Trophoblast cell (in vitro differentiated cells and primary cell): ENCODE measurements at regions not wholly inside any gene's neighbourhood (a gene's known extent, or its start where the extent isn't known, plus 50 kb on each side); places are given as distances from the start of the nearest gene placed in this dataset.

Experiments used
- DNase-seq, 2 donors: peaks; one replicate each; pipeline ENCODE4 v3.0.0-alpha.2; 2016
- H2AFZ ChIP-seq: 2 replicates; pipeline ENCODE4 v1.6.1; 2013; ENCODE audit warnings: low read length, moderate library complexity, mild to moderate bottlenecking; ENCODE audit not compliant: insufficient read depth, poor library complexity
- H2AK5ac ChIP-seq: 2 replicates; pipeline ENCODE4 v1.6.1; 2013; ENCODE audit warnings: mild to moderate bottlenecking, low read length
- H2BK120ac ChIP-seq: 2 replicates; pipeline ENCODE4 v1.6.1; 2013; ENCODE audit warnings: low read length, mild to moderate bottlenecking, moderate library complexity; ENCODE audit not compliant: insufficient read depth, poor library complexity
- H2BK12ac ChIP-seq: 2 replicates; pipeline ENCODE4 v1.6.1; 2013; ENCODE audit warnings: mild to moderate bottlenecking, low read length, moderate library complexity
- H2BK5ac ChIP-seq: 2 replicates; pipeline ENCODE4 v1.6.1; 2013; ENCODE audit warnings: low read length, low read depth, moderate library complexity, mild to moderate bottlenecking; ENCODE audit not compliant: poor library complexity
- H3K14ac ChIP-seq: 2 replicates; pipeline ENCODE4 v1.6.1; 2013; ENCODE audit warnings: mild to moderate bottlenecking, low read length
- H3K18ac ChIP-seq: 2 replicates; pipeline ENCODE4 v1.6.1; 2013; ENCODE audit warnings: mild to moderate bottlenecking, low read length
- H3K23ac ChIP-seq: 2 replicates; pipeline ENCODE4 v1.6.1; 2013; ENCODE audit warnings: low read length
- H3K27ac ChIP-seq: 2 replicates; pipeline ENCODE4 v1.5.1; 2013; ENCODE audit warnings: low read depth, mild to moderate bottlenecking, inconsistent platforms, low read length, moderate library complexity
- H3K27me3 ChIP-seq: 2 replicates; pipeline ENCODE4 v1.6.1; 2013; ENCODE audit warnings: inconsistent platforms, mild to moderate bottlenecking, low read length, moderate library complexity; ENCODE audit not compliant: insufficient read depth
- H3K36me3 ChIP-seq, 2 experiments: 1 replicate in 1 of 2; 2 replicates in 1 of 2; pipeline ENCODE4 v1.6.1; 2013; ENCODE audit warnings: low read length in 2 of 2, mild to moderate bottlenecking in 2 of 2, moderate library complexity in 1 of 2; ENCODE audit not compliant: insufficient read depth in 2 of 2, control insufficient read depth in 1 of 2
- H3K4ac ChIP-seq: 2 replicates; pipeline ENCODE4 v1.6.1; 2013; ENCODE audit warnings: low read depth, mild to moderate bottlenecking, low read length, moderate library complexity
- H3K4me1 ChIP-seq, 2 experiments: 1 replicate in 1 of 2; 2 replicates in 1 of 2; pipeline ENCODE4 v1.6.1; 2013; ENCODE audit warnings: low read length in 2 of 2, mild to moderate bottlenecking in 2 of 2, moderate library complexity in 1 of 2; ENCODE audit not compliant: insufficient read depth in 2 of 2, control insufficient read depth in 1 of 2
- H3K4me2 ChIP-seq: 2 replicates; pipeline ENCODE4 v1.6.1; 2013; ENCODE audit warnings: inconsistent platforms, mild to moderate bottlenecking, low read length, moderate library complexity
- H3K4me3 ChIP-seq: 2 replicates; pipeline ENCODE4 v1.5.1; 2013; ENCODE audit warnings: mild to moderate bottlenecking, low read depth, low read length, inconsistent platforms
- H3K79me1 ChIP-seq: one replicate; pipeline ENCODE4 v1.6.1; 2013; ENCODE audit warnings: low read length
- H3K79me2 ChIP-seq: 2 replicates; pipeline ENCODE4 v1.6.1; 2013; ENCODE audit warnings: low read length, mild to moderate bottlenecking; ENCODE audit not compliant: control insufficient read depth, insufficient read depth, poor library complexity
- H3K9ac ChIP-seq: 2 replicates; pipeline ENCODE4 v1.6.1; 2013; ENCODE audit warnings: mild to moderate bottlenecking, low read length
- H3K9me3 ChIP-seq: 2 replicates; pipeline ENCODE4 v1.6.1; 2013; ENCODE audit warnings: low read depth, mild to moderate bottlenecking, control low read depth, inconsistent platforms, low read length; ENCODE audit not compliant: insufficient read depth
- H4K12ac ChIP-seq: 2 replicates; pipeline ENCODE4 v1.6.1; 2013; ENCODE audit warnings: low read depth, mild to moderate bottlenecking, low read length, moderate library complexity
- H4K8ac ChIP-seq: 2 replicates; pipeline ENCODE4 v1.6.1; 2013; ENCODE audit warnings: low read depth, mild to moderate bottlenecking, low read length, moderate library complexity
- H4K91ac ChIP-seq: one replicate; pipeline ENCODE4 v1.6.1; 2013; ENCODE audit warnings: low read depth, mild to moderate bottlenecking, low read length, moderate library complexity
- WGBS: extraction: QIAGEN DNeasy Blood & Tissue Kit; methylation state at CpG from one replicate; pipeline ENCODE4 v1.1.7; 2013; ENCODE audit warnings: missing lambda C conversion rate; ENCODE audit not compliant: insufficient read length, insufficient coverage; ENCODE audit errors: extremely low coverage; 5-methylcytosine and 5-hydroxymethylcytosine counted together

DNA sequence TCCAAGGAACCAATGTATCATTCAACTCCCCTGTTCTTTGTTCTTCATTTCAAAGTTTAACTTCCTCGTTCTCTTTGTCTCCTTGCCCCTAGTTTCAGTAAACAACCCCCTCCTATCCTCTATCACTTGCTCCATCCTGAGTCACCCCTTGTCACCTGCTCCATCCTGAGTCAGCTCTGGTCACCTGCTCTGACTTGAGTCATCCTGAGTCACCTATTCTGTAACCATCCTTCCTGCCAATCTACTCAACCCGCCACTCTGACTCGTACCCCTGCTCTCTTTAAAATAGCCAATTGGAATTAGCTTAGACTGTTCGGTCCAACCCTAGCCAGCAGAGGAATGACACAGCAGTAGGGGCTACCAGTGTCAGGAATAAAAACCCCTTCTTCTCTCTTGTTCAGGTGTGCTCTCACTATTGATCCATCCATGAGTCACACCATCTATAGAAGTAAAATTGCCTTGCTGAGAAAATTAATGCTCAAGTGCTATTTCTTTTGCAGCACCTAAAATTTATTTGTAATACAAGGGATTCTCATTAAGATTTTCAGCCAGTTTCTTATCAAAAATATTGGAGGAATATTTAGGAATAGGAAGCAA is 326.8 kb downstream of the AKAIN1 start:
- Histone ChIP-seq H3K18ac (no peak overlapping the region), H3K27me3 (no peaks in the 10 kb centered on the region), H4K12ac (no peak overlapping the region), H3K4ac (no peak overlapping the region), H2BK5ac (no peak overlapping the region), H3K9me3 (peaks cover 3% of the 10 kb centered on the region), H3K9ac (no peak overlapping the region), H2AFZ (no peak overlapping the region), H2BK120ac (no peak overlapping the region), H3K4me2 (no peak overlapping the region), H3K79me2 (no peaks in the 10 kb centered on the region), H3K79me1 (no peaks in the 10 kb centered on the region), H4K91ac (no peak overlapping the region), H3K36me3 (no peaks in the 10 kb centered on the region), H2AK5ac (no peak overlapping the region), H3K23ac (no peak overlapping the region), H3K14ac (no peak overlapping the region), H3K4me1 (no peaks in the 10 kb centered on the region), H2BK12ac (no peak overlapping the region), H3K27ac (no peak overlapping the region), H3K4me3 (no peak overlapping the region), H4K8ac (no peak overlapping the region)
- peak in 1 of 2 donors; percentile 5 for DNase-seq
- WGBS, result no CpG with 5 or more reads among the region's 4 CpGs

- Histone ChIP-seq H3K79me2 (no peaks in the 10 kb centered on the region), H2AK5ac (no peak overlapping the region), H3K23ac (no peak overlapping the region), H3K9ac (no peak overlapping the region), H2BK12ac (no peak overlapping the region), H3K27ac (no peak overlapping the region), H3K36me3 (no peaks in the 10 kb centered on the region), H3K18ac (no peak overlapping the region), H4K91ac (no peak overlapping the region), H2BK5ac (no peak overlapping the region), H3K79me1 (no peaks in the 10 kb centered on the region), H3K4ac (no peak overlapping the region), H3K4me1 (no peaks in the 10 kb centered on the region), H3K27me3 (no peaks in the 10 kb centered on the region), H4K12ac (no peak overlapping the region), H2BK120ac (no peak overlapping the region), H3K4me2 (no peak overlapping the region), H3K9me3 (peaks cover 3% of the 10 kb centered on the region), H3K4me3 (no peak overlapping the region), H3K14ac (no peak overlapping the region), H4K8ac (no peak overlapping the region), H2AFZ (no peak overlapping the region)
- no peak for DNase-seq
- no CpG with 5 or more reads among the region's 3 CpGs for WGBS
Observed at GRCh38 chr18:4869155-4869554, 327.9 kb downstream of the AKAIN1 start.

- Histone ChIP-seq H3K14ac (no peak overlapping the region), H2AK5ac (no peak overlapping the region), H3K4me2 (no peak overlapping the region), H3K9ac (no peak overlapping the region), H3K27me3 (no peaks in the 10 kb centered on the region), H3K23ac (no peak overlapping the region), H3K36me3 (no peaks in the 10 kb centered on the region), H2BK12ac (no peak overlapping the region), H3K4me1 (no peaks in the 10 kb centered on the region), H3K9me3 (no peaks in the 10 kb centered on the region), H3K18ac (no peak overlapping the region), H2BK120ac (no peak overlapping the region), H2BK5ac (no peak overlapping the region), H2AFZ (no peak overlapping the region), H3K4ac (no peak overlapping the region), H4K91ac (no peak overlapping the region), H4K8ac (no peak overlapping the region), H4K12ac (no peak overlapping the region), H3K27ac (no peak overlapping the region), H3K4me3 (no peak overlapping the region), H3K79me1 (no peaks in the 10 kb centered on the region), H3K79me2 (no peaks in the 10 kb centered on the region)
- WGBS, result 100% methylated on average over 1 of the region's 3 CpGs
- no peak for DNase-seq
Observed at GRCh38 chr18:4858379-4859127, 338.5 kb downstream of the AKAIN1 start.

DNA sequence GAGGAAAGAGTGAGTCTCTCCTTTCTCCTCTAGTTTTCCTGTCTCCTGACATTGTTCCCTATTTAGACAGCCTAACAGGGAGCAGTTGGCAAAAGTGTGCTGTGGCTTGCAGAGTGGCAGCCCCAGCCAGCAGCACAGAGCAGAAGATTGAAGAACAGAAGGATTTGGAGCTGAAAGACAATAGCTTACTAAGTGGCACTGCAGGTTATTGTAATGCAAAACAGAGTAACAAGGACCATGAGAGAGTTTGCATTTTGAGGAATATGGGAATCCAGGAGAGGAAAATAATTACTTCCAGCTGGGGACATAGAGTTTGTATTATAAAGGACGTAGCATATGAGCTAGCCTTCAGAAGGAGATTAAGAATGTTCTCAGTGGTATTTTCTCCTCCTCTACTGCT is 342.4 kb downstream of the AKAIN1 start:
- H3K4me3 ChIP-seq, result no peak overlapping the region
- H4K12ac ChIP-seq, result no peak overlapping the region
- no peak overlapping the region for H3K9ac ChIP-seq
- no peak overlapping the region for H3K4ac ChIP-seq
- H3K14ac ChIP-seq, result no peak overlapping the region
- H2BK120ac ChIP-seq, result no peak overlapping the region
- H3K4me2 ChIP-seq, result no peak overlapping the region
- H3K9me3 ChIP-seq, result no peaks in the 10 kb centered on the region
- no peak overlapping the region for H3K18ac ChIP-seq
- no peak overlapping the region for H4K91ac ChIP-seq
- H3K27ac ChIP-seq, result no peak overlapping the region
- H3K79me1 ChIP-seq, result no peaks in the 10 kb centered on the region
- H2BK5ac ChIP-seq, result no peak overlapping the region
- DNase-seq, result no peak
- no peaks in the 10 kb centered on the region for H3K27me3 ChIP-seq
- H4K8ac ChIP-seq, result no peak overlapping the region
- H2AFZ ChIP-seq, result no peak overlapping the region
- H3K79me2 ChIP-seq, result no peaks in the 10 kb centered on the region
- WGBS, result no CpG with 5 or more reads among the region's 1 CpG
- no peak overlapping the region for H2AK5ac ChIP-seq
- no peak overlapping the region for H2BK12ac ChIP-seq
- H3K23ac ChIP-seq, result no peak overlapping the region
- H3K4me1 ChIP-seq, result no peaks in the 10 kb centered on the region
- no peaks in the 10 kb centered on the region for H3K36me3 ChIP-seq
